Prostate gland (tissue), 2 donors: ENCODE measurements at regions not wholly inside any gene's neighbourhood (a gene's known extent, or its start where the extent isn't known, plus 50 kb on each side); places are given as distances from the start of the nearest gene placed in this dataset.
"Not testable (repeated sequence)": the region's sequence is repeated elsewhere in the genome, so short reads cannot be mapped to it uniquely, and the experiment has no call there.

Experiments
- DNase-seq: peaks from one replicate; pipeline ENCODE4 v3.0.0-alpha.2; 2019; ENCODE audit warnings: low spot score
- H3K27ac ChIP-seq, 2 donors: fragments of 200-600 bp; sonication (generic); 2 replicates each; pipeline ENCODE4 v1.5.1; 2017 to 2019
- H3K27me3 ChIP-seq: fragments of 200-600 bp; sonication (generic); replicated peaks from 2 replicates; pipeline ENCODE4 v1.5.1; 2019; ENCODE audit not compliant: insufficient read depth
- H3K36me3 ChIP-seq, 2 donors: fragments of 200-600 bp; sonication (generic); 1 replicate in 1 of 2; 2 replicates in 1 of 2; pipeline versions ENCODE4 v1.5.1 to v1.8.1; 2017 to 2019
- H3K4me1 ChIP-seq: fragments of 200-600 bp; sonication (generic); replicated peaks from 2 replicates; pipeline ENCODE4 v1.5.1; 2019
- H3K4me3 ChIP-seq, 2 donors: fragments of 200-600 bp; sonication (generic); 2 replicates each; pipeline ENCODE4 v1.5.1; 2017 to 2019
- H3K9me3 ChIP-seq: fragments of 200-600 bp; sonication (generic); 2 replicates; pipeline ENCODE4 v1.5.1; 2017
- CTCF ChIP-seq, 4 experiments: fragments of 200-600 bp in 2 of 4; fragments of 450-650 bp in 2 of 4; sonication (generic) in 2 of 4; IDR thresholded peaks; 1 replicate in 3 of 4; 2 replicates in 1 of 4; pipeline ENCODE4 v1.5.1; 2016 to 2019; ENCODE audit warnings: antibody characterized with exemption in 4 of 4, mild to moderate bottlenecking in 2 of 4, moderate library complexity in 2 of 4
- POLR2A ChIP-seq: fragments of 450-650 bp; IDR thresholded peaks from one replicate; pipeline ENCODE4 v1.6.1; 2016; ENCODE audit warnings: antibody characterized with exemption, mild to moderate bottlenecking
- POLR2AphosphoS5 ChIP-seq: sonication (generic); formaldehyde crosslinking; IDR thresholded peaks from one replicate; pipeline ENCODE4 v1.6.1; 2017; ENCODE audit warnings: antibody characterized with exemption
- WGBS: methylation state at CpG from one replicate; pipeline ENCODE4 v1.1.5; 2018; 5-methylcytosine and 5-hydroxymethylcytosine counted together
- intact Hi-C: fragments of 100-400 bp; cut with DNase I; formaldehyde crosslinking; loops from one replicate; pipeline ENCODE4 v1.14.2; 2022

- Histone ChIP-seq H3K27ac (no peak overlapping the region), H3K27me3 (no peaks in the 10 kb centered on the region), H3K4me3 (no peak overlapping the region), H3K9me3 (no peaks in the 10 kb centered on the region), H3K36me3 (no peaks in the 10 kb centered on the region), H3K4me1 (no peaks in the 10 kb centered on the region)
- WGBS: 95% methylated on average over 22 of the region's 22 CpGs
- TF ChIP-seq CTCF (IDR thresholded peaks at IDR 0.05): no peak
- no peak for TF ChIP-seq POLR2A
- no peak for TF ChIP-seq POLR2AphosphoS5
- DNase-seq: no peak
- intact Hi-C loops: no loop called here
Observed at GRCh38 chr1:189697113-189697512, 780.6 kb downstream of the BRINP3 start.

- no peak overlapping the region for H3K4me3 ChIP-seq
- no peaks in the 10 kb centered on the region for H3K36me3 ChIP-seq
- no peaks in the 10 kb centered on the region for H3K27me3 ChIP-seq
- H3K27ac ChIP-seq: no peak overlapping the region
- TF ChIP-seq POLR2AphosphoS5 (no peak), POLR2A (no peak), CTCF (IDR thresholded peaks at IDR 0.05) (no peak)
- no peaks in the 10 kb centered on the region for H3K9me3 ChIP-seq
- WGBS: 85% methylated on average over 3 of the region's 3 CpGs
- DNase-seq: no peak
- no peaks in the 10 kb centered on the region for H3K4me1 ChIP-seq
- intact Hi-C loops: no loop called here
Observed at GRCh38 chr1:189701606-189702005, 776.1 kb downstream of the BRINP3 start.

- Histone ChIP-seq H3K9me3 (no peaks in the 10 kb centered on the region), H3K27me3 (no peaks in the 10 kb centered on the region), H3K27ac (no peak overlapping the region), H3K36me3 (no peaks in the 10 kb centered on the region), H3K4me3 (no peak overlapping the region), H3K4me1 (no peaks in the 10 kb centered on the region)
- DNase-seq: no peak
- no peak for TF ChIP-seq POLR2AphosphoS5
- TF ChIP-seq CTCF (IDR thresholded peaks at IDR 0.05): no peak
- TF ChIP-seq POLR2A: no peak
- intact Hi-C loops: no loop called here
- 93% methylated on average over 1 of the region's 1 CpG for WGBS
Observed at GRCh38 chr1:189706594-189706993, 771.1 kb downstream of the BRINP3 start.

GRCh38 chr1:189708674-189709073 lies 769.0 kb downstream of the BRINP3 start:
- H3K4me1 ChIP-seq: no peaks in the 10 kb centered on the region
- intact Hi-C loops: no loop called here
- TF ChIP-seq POLR2AphosphoS5: no peak
- TF ChIP-seq POLR2A: no peak
- H3K27me3 ChIP-seq: no peaks in the 10 kb centered on the region
- DNase-seq: no peak
- H3K4me3 ChIP-seq: no peak overlapping the region
- no peaks in the 10 kb centered on the region for H3K36me3 ChIP-seq
- WGBS: 94% methylated on average over 3 of the region's 3 CpGs
- H3K9me3 ChIP-seq: no peaks in the 10 kb centered on the region
- H3K27ac ChIP-seq: no peak overlapping the region

GRCh38 chr1:189718147-189718795 lies 759.4 kb downstream of the BRINP3 start:
- WGBS: 96% methylated on average over 38 of the region's 38 CpGs
- intact Hi-C loops: not testable (repeated sequence)

GRCh38 chr1:189726806-189727205 lies 750.9 kb downstream of the BRINP3 start:
- no peak for DNase-seq
- Histone ChIP-seq H3K36me3 (no peaks in the 10 kb centered on the region), H3K4me3 (no peak overlapping the region), H3K4me1 (no peaks in the 10 kb centered on the region), H3K9me3 (no peaks in the 10 kb centered on the region), H3K27ac (no peak overlapping the region), H3K27me3 (no peaks in the 10 kb centered on the region)
- 84% methylated on average over 4 of the region's 4 CpGs for WGBS
- TF ChIP-seq POLR2AphosphoS5: no peak
- TF ChIP-seq POLR2A: no peak
- TF ChIP-seq CTCF (IDR thresholded peaks at IDR 0.05): no peak
- intact Hi-C loops: no loop called here

More at GRCh38 chr1:189718147-189718795, 759.4 kb downstream of the BRINP3 start:
- H3K4me3 ChIP-seq, H3K27ac ChIP-seq, DNase-seq, H3K27me3 ChIP-seq, H3K9me3 ChIP-seq, H3K36me3 ChIP-seq, H3K4me1 ChIP-seq: not testable (repeated sequence)
